ENCODE measurements at regions not wholly inside any gene's neighbourhood (a gene's known extent, or its start where the extent isn't known, plus 50 kb on each side); places are given as distances from the start of the nearest gene placed in this dataset.

DNA sequence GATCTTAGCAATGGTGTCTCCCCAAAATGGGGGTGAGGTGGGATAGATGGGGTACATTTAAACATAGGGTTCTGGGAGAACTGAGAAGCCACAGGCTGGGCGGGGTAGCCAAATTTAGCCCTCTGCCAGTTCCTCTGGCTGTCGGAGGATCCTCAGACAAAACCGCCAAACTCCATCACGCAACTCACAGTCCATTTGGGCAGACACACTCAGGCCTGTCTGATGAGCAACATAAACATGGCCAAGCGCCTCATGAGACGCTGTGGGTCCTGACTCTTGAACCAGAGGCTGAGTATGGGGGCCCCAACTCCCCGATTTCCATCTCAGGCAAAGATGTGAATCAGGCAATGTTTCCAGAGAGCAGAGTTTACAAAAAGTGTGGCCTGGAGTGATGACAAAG is 162.3 kb downstream of the FGF18 start:
- no peak for DNase-seq

DNA sequence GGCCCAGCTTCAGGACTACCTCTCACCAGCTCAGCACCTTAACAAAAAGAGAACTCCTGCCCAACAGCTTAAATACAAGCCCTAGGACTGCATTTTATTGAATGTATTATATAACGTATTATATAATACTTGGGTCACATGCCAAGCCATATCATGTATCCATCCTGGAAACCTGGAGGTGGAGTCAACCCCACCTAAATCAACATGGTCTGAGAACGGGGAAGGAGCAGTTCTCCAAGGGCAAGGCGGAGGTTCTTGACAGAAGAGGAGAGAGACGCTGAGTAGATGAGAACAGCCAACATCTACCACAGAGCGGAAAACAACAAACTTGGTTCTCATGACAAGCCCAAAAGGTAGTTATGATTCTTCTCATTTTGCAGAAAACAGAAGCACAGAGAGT is 163.4 kb downstream of the FGF18 start:
- DNase-seq = no peak

DNA sequence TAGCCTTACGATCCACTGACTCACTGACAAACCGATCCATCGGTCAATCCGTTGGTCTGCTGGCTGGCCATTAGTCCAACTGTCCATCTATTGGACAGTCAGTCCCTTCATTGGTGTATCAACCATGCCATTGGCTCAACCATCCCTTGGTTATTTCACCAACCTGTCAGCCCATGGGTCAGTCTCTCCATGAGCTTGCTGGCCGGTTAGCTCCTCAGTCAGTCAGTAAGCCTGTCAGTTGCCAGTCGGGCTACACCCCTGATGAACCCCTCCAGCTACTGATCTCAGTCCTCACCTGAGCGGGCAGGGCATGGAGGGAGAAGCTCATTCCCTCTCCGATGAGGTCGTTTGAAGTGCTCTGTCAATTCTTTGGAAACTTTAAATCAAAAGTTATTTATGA is 166.5 kb downstream of the FGF18 start:
- DNase-seq = no peak

DNA sequence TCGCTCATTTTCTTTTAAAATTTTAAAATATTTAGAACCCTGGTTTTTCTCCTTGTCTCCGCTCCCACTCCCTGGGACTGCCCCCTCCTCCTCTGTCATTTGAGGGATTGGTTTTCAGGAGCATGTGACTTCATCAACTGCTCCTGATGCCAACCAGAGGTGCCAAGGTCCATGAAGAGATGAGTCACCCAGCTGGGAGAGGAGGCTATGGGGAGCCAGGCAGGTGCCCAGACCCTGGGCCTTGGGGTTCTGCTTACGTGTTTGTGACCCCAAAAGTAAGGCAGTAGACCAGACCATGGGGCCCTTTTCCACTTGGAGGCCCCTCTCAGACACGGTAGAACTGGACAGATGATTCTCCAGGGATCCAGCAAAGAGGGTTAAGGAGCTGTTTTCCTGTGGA is 167.0 kb downstream of the FGF18 start:
- DNase-seq = no peak

DNA sequence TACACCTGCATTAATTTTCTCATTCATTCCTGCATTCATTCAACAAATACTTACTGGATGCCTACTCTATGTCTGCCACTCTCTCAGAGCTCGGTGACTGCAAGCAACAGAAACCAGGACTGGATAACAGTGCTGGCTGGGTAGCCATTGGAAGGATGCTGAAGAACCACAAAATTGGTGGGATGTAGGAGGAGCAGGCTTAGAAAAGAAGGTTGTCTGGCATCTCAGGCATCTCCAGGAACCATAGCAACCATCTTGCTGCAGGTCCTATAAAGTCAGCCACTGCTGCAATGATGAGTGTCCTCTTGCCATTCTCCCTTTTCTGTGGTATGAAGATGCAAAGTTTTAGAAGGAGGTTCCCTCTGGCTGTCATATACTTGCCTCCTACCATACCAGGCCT is 168.6 kb downstream of the FGF18 start:
- DNase-seq = no peak

DNA sequence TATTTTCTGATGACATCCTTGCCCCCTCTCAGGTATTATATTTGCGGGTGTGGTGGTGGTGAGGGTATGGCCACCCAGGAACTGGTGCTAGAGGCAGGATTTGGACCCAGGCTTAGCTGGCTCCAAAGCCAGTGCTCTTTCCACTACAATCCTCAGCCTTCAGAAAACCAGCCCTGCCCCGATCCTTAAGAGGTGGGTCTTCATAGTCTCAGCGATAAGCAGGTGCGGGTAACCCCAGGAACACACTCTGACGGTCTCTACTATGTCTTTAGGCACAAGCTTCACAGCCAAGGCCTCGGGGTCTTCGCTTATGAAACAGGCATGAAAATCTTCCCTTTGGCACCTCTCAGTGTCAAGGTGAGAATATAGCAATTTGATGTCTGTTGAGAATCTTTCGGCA is 169.3 kb downstream of the FGF18 start:
- no peak for DNase-seq

DNA sequence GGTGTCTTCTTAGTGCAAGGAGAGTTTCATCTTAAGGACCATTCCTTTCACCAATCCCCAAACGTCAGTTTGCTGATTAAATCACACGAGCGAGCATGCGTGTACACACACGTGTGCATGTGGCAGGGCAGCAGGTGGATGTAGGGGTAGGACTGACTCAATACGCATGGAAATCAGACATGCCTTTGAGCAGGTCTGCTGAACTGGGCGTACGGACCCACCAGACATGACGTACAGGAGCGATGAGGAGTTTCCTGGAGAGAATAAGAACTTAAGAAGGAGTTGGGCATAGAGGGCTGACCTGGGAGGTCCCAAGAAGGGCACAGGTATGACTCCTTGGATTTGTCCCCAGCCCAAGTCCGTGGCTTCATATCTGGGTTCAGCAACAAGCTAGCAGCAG is 170.0 kb downstream of the FGF18 start:
- DNase-seq = no peak

DNA sequence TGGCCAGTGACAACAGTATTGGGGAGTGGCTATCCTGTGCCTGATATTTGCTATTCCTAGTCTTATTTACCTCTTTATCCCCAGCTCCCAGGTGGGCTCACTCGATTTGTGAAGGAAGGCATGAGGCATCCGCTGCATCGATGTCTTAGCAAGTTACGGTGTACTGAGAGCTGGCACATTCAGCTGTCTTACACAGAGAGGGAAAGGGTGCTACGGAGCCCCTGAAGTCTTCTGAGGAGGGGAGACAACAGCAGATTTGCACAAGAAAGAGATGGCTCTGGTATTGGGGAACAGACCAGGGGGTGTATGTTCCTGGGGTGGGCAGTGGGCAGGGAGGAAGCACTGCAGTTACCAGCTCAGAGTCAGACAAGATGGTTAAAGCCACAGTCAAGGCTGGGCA is 172.6 kb downstream of the FGF18 start:
- DNase-seq = no peak

DNA sequence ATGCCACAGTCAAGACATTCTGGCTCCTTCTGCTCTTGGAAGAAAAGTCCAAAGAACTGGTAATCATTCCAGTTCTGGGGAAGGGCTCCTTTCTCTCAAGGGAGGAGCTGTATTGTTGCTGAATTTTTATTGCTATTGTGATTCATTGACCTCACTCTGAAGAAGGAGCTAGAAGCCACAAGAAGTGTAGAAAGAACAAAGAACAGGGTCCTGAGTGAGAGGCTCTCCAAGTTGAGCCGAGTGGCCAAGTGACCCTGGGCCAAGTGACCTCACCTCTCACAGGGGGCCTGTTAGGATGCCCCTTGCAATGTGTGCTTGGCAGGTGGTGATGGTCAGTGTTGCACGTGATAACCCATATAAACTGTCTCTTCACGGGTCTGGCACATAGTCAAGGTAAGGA is 173.3 kb downstream of the FGF18 start:
- no peak for DNase-seq

DNA sequence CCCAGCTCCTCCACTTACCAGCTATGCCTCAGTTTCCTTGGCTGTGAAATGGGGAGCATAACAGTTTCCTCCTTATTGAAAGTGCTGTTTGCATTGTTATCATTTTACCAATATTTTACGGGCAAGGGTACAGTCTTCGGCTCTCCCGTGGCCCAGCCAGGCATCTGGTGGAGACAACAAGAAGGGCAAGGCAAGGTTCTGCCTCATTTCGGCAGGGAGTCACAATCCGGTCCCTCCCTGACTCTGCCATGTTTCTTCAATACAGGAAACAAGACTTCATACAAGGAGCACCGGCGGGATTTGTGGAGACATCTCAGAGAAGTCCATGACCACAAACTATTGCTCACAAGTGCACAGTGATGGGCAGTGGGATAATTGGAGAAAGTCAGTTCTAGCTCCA is 174.0 kb downstream of the FGF18 start:
- no peak for DNase-seq

DNA sequence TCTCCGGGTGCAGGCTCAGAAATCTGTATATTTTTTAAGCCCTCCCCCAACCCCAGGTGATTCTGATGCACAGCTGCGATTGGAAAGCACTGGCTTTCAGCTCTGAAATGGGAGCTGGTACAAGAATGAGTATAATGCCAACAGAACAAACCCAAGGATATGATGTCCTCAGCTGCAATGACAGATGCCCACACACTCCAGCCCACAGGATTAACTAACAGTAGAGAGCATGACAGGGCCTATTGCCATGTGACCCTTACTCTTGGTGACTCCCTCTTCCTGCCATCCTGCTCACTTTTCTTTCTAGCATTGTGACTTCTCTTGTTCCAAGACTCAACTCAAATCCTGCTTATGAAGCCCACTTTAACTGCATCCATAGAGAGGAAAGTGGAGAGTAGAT is 174.5 kb downstream of the FGF18 start:
- no peak for DNase-seq

DNA sequence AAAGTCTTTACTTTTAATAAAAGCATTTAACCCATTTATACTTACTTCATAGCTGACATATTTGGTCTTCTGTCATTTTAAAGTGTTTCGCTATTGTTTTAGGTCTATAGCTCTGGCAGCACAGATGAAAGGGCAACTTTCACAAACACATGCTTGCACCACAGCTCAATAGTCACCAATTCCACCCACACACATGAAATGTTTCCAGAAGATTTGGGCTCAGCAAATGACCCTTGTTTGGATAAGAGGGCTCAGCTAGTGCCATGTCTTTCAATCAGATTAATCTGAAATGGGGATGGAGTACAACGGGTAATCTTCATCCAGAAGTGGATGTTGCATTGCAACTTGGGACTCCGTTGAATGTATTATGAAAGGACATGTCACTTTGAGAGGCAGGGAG is 176.0 kb downstream of the FGF18 start:
- DNase-seq = no peak

DNA sequence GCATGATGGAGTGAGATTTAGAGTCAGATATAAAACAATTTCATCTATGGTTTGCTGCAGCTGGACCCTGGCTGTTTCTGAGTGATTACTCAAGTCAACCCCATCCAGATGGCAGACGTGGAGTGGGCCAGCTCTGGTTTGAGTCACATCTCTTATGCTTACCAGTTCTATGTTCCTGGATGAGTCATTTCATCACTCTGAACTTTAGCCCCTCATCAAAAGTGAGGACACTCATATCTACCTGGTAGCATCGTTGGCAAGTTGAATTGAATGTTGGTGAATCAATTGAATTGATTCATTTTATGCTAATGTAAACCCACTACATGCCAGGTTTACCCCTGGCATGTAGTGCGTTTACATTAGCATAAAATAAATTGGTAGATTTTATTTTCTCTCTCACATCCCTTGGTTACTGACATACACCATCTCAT is 176.4 kb downstream of the FGF18 start:
- DNase-seq = no peak

DNA sequence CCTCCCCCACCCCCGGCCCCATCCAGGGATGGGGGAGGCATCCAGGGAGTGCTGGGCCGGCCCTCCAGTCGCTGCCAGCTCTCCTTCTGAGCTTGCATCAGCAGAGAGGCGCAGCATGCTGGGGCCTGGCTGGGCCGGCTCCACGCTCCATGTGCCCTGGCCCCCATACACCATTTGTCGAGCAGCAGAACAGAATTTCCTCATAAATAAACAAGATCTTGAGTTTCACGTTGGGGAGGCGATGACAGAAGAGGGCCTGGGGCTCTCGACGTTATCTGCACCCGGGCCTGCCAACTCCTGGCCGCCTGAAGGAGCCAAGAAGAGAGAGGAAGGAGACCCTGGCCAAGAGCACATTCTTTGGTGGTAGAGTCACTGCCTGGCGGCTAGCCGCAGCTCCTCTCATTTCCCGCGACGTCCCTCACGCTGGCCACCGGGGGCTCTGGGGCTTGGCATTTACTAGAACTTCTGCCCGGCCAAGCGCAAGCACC is 177.0 kb downstream of the FGF18 start:
- DNase-seq = peak; percentile 78

DNA sequence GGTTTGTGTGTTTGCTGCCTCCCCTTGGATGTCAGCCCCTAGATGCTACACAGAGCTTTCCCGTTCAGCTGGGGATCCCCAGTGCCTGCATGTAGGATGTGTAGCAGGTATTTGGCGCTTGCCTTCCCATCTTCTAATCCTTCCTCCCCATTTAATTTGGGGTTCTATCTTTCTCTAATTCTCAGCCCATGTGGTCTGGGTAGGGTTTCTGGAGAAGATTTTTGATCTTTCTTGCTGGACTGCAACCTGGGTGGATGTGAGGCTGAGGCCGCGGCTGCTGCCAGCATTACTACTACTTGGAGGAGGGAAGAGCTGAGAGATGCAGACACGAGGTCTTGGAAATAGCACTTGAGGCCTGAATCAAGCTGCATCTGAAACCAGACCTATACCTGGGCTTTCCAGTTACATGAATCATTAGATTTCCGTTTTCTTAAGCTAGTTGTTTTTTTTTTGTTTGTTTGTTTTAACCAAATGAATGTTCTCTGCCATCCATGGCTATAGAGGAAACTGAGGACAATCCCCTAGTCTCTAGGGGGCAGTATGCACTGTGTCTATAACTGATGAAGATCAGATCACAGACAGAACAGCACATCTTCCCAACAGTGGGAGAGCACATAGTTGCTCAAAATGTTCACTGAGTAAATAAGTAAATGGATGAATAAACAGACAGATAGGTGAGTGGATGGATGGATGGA is 178.6 kb downstream of the FGF18 start:
- no peak for DNase-seq

DNA sequence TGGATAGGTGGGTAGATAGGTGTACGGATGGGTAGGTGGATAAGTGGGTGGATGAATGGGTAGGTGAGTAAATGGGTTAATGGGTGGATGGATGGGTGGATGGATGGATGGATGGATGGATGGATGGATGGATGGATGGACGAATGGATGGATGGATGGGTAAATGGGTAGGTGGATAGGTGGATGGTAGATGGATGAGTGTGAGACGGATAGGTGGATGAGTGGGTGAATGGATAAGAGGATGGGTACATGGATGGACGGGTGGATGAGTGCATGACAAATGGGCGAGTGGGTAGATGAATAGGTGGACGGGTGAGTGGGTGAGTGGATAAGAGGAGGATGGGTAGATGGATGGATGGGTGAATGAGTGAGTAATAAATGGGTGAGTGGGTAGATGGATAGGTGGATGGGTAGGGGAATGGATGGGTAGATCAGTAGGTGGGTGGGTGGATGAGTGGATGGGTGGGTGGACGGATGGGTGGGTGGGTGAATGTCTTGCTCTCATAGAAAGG is 179.2 kb downstream of the FGF18 start:
- no peak for DNase-seq

DNA sequence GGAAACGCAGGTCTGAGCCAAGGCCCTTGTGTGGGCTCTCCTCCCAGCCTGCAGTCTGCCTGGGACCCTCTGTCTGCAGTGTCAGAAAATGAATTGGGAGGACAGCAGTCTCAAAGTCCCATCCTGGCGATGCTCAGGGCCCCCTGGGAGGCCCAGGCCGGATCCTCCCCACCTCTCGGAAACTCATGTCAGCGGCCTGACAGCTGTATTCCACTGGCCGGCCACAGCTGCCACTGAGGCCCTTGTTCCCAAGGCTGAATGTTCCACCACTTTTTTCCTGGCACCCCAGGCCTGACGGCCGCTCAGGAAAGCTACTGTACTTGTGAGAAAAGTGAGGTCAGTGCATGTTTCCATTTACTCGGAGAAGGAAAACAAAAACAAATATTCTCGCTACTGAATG is 180.0 kb downstream of the FGF18 start:
- DNase-seq = no peak

DNA sequence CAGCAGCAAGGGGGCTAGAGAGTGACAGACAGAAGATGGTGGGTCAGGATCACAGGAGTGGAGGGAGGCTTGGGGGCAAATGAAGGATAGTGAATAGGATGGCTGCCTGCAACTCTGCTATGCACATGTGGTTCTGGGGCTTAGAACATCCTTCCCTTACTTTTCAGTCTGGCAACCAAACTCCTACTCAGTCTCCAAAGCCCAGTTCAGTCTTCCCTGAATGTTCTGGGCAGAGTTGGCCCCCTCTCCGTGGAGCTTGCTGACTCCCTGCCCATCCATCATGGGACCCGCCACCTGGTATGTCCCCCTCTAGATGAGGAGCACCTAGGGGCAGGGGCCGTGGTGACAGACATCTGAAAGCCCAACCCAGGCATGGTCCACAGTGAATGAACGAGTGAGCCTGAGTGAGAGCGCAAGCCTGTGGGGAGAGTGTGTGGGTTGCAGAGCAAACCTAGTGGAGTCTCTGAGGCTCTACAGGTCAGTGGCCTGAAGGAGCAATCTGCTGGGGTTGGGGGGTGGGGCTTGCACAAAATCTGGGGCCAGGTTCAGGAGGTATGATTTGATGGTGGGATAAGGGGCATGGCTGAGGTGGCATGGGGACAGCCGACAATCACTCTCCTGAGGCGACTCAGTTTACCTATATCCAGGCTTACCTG is 180.6 kb downstream of the FGF18 start:
- no peak for DNase-seq

DNA sequence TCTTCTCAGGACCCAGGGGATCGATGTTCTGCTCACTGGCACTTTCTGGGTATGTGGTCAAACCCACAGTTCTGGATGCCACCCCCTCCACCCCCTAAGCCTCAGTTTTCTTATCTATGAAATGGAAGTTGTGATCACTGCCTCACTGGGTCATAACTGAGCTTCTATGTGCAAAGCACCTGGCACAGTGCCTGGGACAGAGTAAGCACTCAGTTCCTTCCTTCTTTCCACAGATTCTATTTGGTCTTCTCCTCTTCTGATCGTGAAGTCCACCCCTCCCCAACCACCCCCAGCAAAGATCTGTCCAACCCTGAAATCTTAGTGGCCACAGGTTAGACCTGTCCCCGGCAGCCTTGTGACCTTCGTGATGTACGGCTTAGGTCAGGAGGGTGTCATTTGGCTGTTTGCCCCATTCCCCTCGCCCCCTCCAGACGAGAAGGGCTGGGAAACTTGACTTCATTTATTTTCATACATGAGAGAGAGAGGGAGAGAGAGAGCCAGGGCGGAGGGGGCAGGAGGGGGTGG is 181.4 kb downstream of the FGF18 start:
- DNase-seq = no peak

DNA sequence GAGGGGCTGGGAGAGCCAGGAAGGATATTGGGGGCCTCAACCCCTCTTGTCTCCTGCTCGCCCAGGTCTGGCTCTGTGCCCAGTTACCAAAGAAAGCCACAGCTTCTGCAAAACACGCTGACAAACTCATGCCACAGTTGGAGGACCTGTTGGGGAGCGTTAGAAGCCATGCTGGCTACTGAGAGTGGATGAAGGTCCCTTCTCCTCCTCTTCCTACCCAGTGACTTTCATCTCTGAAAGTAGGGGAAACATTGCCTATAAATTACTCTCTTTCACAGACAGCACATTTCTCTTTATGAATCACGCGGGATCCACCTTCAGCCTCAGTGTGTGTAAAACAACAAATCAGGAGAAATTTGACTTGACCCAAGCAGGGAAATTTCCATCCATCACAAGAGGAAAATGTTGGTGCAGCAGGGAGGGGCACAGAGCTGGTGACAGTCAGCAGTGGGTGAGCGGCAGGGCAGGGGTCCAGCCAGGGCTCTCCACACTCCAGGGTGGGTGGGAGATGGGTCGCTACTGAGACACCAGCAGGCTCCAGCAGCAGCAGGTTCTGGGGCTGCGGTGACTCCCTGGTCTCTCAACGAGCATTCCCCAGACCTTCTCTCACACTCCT is 181.9 kb downstream of the FGF18 start:
- no peak for DNase-seq

DNA sequence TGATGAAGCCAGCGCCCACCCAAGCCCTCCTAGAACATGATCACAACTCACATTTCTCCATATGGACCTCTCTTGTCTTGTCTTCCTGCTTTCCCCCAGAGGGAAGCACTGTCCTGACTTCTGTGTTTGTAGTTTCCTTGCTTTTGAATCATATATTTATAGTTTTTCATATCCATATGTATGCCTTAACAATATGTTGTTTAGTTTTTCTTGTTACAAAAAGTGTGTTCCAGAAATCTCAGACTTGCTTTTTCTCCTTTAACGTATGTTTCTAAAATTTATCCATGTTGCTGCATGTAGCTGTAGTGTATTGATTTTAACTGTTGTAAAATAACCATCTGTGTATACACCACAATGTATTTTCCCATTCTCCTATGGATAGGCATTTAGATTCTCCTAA is 182.0 kb upstream of the SMIM23 start:
- no peak for DNase-seq

DNA sequence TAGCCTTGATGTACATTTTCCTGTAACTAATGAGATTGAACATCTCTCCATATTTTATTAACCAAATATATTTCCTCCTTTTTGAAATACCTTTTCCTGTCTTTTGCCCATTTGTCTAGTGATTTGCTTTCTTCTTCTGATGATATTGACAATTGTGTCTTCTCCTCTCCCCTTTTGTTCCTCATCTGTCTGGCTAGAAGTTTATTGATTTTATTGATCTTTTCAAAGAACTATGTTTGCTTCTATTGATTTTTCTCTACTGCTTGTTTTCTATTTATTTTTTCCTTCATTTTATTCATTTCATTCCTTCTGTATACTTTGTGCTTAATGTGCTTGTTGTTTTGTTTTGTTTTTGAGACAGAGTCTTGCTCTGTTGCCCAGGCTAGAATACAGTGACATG is 181.4 kb upstream of the SMIM23 start:
- no peak for DNase-seq

DNA sequence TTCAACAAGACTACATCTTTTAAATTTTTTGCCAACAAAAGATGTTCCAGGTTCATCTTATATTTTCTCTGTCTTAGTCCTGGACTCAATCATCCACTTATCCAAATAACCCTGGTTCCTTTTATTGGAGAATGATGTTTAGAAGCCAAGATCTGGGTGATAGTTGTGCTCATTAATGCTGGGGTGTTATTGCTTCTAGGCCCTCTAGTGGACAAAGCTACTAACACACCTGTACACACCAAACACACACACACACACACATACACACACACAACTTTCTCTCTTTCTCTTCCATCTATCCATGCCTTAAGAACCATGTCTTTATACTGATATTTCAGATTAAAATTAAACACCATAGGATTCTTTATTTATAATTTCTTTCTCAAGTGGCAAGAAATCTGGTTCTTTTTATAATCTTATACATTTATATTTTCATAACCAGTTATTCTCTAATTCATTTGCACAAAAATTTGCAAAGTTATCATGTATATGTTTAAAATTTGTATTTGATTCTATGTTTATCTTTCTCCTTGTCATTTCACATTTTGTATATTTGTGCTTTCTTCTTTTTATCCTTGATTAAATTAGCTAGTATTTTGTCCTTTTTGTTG is 179.1 kb upstream of the SMIM23 start:
- DNase-seq = no peak

DNA sequence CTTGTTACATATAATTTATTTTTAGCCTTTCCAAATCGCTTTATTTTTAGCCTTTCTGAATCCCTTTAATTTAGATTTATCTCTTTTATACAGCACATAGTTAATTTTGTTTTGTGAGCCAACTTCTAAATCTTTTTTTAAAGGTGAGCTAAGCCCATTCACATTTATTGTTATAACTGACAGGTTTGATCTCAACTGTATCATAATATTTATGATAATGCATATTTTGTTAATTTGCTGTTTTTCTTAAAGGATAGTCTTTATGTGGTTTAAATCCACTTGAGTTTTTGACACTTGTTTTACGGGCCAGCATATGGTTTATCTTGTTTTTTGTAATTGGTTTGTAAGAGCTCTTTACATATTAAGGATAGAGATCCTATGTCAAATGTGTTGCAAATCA is 177.8 kb upstream of the SMIM23 start:
- no peak for DNase-seq

Measured in 8988T (cell line).